ENCODE measurements at regions not wholly inside any gene's neighbourhood (a gene's known extent, or its start where the extent isn't known, plus 50 kb on each side); places are given as distances from the start of the nearest gene placed in this dataset.
"Not testable (repeated sequence)": the region's sequence is repeated elsewhere in the genome, so short reads cannot be mapped to it uniquely, and the experiment has no call there.

DNA sequence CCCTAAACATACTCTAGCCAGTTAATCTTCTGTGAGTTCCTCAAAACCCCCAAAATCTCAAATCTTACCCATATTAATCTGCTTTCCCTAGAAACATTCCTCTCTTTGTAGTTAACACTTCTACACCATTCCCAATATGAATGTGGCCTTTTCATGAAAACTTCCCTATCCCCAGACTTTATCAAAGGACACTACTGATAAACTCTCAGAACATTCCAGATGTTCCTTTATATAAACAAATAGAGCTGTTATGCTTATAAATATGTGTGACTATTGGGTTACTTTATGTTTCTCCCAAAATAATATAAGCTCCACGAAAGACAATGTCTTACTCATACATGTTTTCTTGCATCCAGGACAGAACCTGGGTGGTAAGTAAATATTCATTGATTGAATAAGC is 205.4 kb upstream of the NFIA start:
- no peaks in the 10 kb centered on the region for H3K36me3 ChIP-seq
- no peaks in the 10 kb centered on the region for H3K27me3 ChIP-seq
- H3K9me3 ChIP-seq: no peaks in the 10 kb centered on the region
- no peak for ATAC-seq
- no peaks in the 10 kb centered on the region for H3K4me1 ChIP-seq
- intact Hi-C loops (cut with DNase I): no loop called here
- DNase-seq: no peak
- TF ChIP-seq, protein P1, sequence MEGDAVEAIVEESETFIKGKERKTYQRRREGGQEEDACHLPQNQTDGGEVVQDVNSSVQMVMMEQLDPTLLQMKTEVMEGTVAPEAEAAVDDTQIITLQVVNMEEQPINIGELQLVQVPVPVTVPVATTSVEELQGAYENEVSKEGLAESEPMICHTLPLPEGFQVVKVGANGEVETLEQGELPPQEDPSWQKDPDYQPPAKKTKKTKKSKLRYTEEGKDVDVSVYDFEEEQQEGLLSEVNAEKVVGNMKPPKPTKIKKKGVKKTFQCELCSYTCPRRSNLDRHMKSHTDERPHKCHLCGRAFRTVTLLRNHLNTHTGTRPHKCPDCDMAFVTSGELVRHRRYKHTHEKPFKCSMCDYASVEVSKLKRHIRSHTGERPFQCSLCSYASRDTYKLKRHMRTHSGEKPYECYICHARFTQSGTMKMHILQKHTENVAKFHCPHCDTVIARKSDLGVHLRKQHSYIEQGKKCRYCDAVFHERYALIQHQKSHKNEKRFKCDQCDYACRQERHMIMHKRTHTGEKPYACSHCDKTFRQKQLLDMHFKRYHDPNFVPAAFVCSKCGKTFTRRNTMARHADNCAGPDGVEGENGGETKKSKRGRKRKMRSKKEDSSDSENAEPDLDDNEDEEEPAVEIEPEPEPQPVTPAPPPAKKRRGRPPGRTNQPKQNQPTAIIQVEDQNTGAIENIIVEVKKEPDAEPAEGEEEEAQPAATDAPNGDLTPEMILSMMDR (IDR thresholded peaks at IDR 0.05): no peak
- H3K27ac ChIP-seq: no peak overlapping the region
- no peak overlapping the region for H3K4me3 ChIP-seq

DNA sequence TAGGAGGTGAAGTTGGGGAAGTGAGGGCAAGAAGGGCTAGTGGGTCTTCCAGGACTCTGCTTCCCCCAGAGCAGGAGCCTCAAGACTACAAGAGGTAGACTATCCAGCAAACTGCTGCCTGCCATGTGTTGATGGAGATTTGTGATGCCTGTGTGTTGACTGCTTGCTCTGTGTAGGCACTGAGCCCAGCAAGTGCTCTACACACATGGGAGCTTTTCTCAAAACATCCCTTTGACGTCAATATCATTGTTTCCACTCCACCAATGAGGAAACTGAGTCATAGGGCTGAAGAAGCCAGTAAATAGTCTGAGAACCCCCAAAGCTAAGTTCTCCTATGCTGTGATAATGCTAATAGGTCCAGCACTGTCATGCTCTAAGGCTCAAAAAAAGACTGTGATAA is 207.2 kb upstream of the NFIA start:
- Histone ChIP-seq H3K9me3 (no peaks in the 10 kb centered on the region), H3K4me3 (no peak overlapping the region), H3K27me3 (no peaks in the 10 kb centered on the region), H3K4me1 (no peaks in the 10 kb centered on the region), H3K36me3 (no peaks in the 10 kb centered on the region), H3K27ac (no peak overlapping the region)
- ATAC-seq (no peak), DNase-seq (no peak)
- intact Hi-C loops (cut with DNase I): no loop called here
- TF ChIP-seq, protein P1 (IDR thresholded peaks at IDR 0.05): no peak

DNA sequence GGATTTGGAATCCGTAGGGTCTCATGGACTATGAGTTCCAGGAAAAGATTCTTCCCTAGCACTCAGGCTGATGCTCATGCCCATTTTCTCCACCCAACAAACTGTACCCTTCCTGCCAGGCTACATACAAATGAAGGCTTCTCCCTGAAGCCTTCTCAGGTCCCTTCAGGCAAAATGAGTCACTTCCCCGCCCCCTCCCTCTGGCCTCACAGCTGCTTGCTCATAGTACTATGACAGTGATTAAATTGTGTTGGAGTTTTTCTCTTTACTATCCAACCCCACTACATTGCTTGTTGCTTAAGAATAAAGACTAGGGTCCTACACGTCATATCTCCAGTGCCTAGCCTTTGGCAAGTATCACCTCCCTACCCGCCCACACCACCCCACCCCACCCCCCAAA is 207.6 kb upstream of the NFIA start:
- Histone ChIP-seq H3K36me3 (no peaks in the 10 kb centered on the region), H3K27ac (no peak overlapping the region), H3K4me1 (no peaks in the 10 kb centered on the region), H3K9me3 (no peaks in the 10 kb centered on the region), H3K4me3 (no peak overlapping the region), H3K27me3 (no peaks in the 10 kb centered on the region)
- no peak for DNase-seq
- no peak for ATAC-seq
- intact Hi-C loops (cut with DNase I): no loop called here
- TF ChIP-seq, protein P1 (IDR thresholded peaks at IDR 0.05): no peak

DNA sequence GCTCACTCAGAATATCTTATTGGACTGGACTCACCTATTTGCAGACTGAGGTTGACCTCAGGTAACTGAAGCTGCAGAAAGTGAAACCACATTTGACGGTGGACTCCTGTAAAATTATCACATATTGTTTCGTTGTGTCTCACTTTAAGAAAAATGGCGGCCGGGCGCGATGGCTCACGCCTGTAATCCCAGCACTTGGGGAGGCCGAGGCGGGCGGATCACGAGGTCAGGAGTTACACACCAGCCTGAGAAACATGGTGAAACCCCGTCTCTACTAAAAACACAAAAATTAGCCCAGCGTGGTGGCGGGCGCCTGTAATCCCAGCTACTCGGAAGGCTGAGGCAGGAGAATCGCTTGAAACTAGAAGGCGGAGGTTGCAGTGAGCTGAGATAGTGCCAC is 209.0 kb upstream of the NFIA start:
- DNase-seq; intact Hi-C loops (cut with DNase I); H3K9me3 ChIP-seq; H3K4me3 ChIP-seq; H3K27ac ChIP-seq; H3K36me3 ChIP-seq; ATAC-seq; H3K27me3 ChIP-seq; H3K4me1 ChIP-seq: not testable (repeated sequence)

DNA sequence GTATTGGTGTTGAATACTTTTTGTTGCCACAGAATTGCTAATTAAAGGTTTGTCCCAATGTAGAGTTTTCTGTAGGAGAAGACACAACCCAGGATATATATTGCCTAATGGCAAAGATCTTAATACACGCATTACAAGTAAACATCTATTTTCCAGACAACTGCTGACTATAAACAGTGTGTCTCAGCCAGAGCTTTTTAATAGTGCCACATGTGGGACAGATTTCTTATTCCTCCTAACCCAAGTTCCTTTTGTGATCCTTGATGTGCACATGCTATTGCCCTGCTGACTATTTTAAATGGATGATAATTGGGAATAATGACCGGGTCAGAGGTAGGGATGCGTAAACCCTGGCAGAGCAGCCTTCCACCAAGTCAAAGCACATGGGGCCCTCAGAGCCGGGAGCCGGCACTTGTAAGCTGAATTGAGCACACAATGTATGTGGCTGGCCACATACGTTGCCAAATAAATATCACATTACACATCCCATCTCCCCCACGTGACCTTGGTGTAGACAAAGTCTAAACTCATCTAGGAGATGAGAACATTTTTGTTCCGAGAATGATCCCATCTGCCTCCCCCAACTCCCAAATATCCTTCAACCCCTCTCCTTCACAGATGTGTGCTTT is 209.8 kb upstream of the NFIA start:
- intact Hi-C loops (cut with DNase I): no loop called here
- ATAC-seq (no peak), DNase-seq (no peak)
- TF ChIP-seq, protein P1 (IDR thresholded peaks at IDR 0.05): no peak
- no peak overlapping the region for H3K4me3 ChIP-seq
- H3K27me3 ChIP-seq: no peaks in the 10 kb centered on the region
- H3K9me3 ChIP-seq: no peaks in the 10 kb centered on the region
- H3K36me3 ChIP-seq: no peaks in the 10 kb centered on the region
- H3K27ac ChIP-seq: no peak overlapping the region
- no peaks in the 10 kb centered on the region for H3K4me1 ChIP-seq

DNA sequence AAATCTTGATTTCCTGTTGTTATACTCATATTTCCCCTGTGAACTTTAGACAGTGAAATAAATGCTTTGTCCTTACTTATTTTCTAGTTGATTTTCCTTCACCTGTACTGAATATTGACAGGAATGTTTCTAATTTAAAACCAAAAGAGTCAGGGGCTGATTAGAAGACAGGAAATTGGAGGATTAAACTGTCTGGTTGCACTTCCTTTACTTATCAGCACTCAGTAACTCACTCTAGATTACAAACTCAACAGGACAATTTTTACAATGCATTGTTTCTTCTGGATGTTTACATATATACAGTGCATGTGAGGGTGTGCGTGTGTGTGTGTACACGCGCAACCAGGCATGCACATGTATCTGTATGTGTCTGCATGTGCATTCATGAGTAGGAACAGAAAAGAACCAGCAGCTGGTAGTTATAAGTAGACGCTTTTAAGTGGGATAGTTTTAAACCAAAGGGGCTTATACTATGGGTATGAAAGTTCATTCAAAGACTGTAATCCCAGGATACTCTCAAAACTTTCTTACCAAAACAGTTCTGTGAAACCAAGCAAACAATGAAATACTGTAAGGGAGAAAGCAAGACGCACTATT is 212.0 kb upstream of the NFIA start:
- ATAC-seq (no peak), DNase-seq (no peak)
- H3K9me3 ChIP-seq: no peaks in the 10 kb centered on the region
- H3K27ac ChIP-seq: no peak overlapping the region
- no peak overlapping the region for H3K4me3 ChIP-seq
- no peaks in the 10 kb centered on the region for H3K36me3 ChIP-seq
- TF ChIP-seq, protein P1 (IDR thresholded peaks at IDR 0.05): no peak
- intact Hi-C loops (cut with DNase I): no loop called here
- H3K27me3 ChIP-seq: no peaks in the 10 kb centered on the region
- peaks cover 6% of the 10 kb centered on the region for H3K4me1 ChIP-seq
